ENCODE measurements at regions not wholly inside any gene's neighbourhood (a gene's known extent, or its start where the extent isn't known, plus 50 kb on each side); places are given as distances from the start of the nearest gene placed in this dataset.

- no peak for DNase-seq
These were observed 162.0 kb downstream of the KLF6 start for GRCh38 chr10:3622845-3623621.

DNA sequence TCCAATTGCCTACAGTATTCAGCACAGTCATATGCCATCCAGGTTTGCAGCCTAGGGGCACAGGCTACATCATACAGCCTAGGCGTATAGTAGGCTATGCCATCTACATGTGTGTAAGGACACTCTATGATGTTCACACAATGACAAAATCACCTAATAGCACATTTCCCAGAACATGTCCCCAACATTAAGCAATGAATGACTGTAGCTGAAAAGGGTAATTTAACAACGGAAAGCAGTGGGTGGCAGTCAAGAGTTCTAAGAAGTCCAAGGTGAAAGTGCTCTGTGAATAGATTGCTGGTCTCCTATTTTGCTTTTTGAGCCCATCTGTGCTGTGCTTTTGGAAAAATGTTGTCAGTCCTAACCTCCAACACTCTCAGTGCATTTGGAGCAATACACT, 162.6 kb downstream of the KLF6 start:
- no peak for DNase-seq

- no peak for DNase-seq
These were observed 164.2 kb downstream of the KLF6 start for GRCh38 chr10:3620818-3621217.

GRCh38 chr10:3619241-3619640, 165.8 kb downstream of the KLF6 start:
- DNase-seq, result no peak

DNA sequence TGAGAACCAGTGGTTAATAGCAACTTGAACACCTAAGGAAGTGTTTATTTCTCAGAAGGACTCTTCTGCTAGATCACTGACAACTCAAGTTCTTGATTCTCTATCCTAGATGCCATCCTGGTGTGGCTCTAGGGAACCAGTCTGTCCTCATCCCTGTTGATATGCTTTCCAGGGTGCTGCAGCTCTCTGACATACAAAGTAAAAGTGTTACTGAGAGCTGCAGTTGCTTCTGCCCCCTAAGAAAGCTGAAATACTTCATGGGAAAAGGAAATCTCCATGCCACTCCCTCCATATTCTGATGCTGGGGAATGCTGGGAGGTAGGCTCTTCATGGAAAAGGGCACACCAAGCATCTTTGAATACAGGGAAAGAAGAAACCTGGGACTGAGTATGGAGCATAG, 168.1 kb downstream of the KLF6 start:
- DNase-seq, result no peak

- no peak for DNase-seq
These were observed 171.7 kb downstream of the KLF6 start for GRCh38 chr10:3613318-3613717.

GRCh38 chr10:3612183-3613001, 172.6 kb downstream of the KLF6 start:
- DNase-seq, result no peak

GRCh38 chr10:3606309-3606708, 178.7 kb downstream of the KLF6 start:
- DNase-seq, result no peak

- DNase-seq, result no peak
These were observed 179.1 kb downstream of the KLF6 start for GRCh38 chr10:3605882-3606281.

DNA sequence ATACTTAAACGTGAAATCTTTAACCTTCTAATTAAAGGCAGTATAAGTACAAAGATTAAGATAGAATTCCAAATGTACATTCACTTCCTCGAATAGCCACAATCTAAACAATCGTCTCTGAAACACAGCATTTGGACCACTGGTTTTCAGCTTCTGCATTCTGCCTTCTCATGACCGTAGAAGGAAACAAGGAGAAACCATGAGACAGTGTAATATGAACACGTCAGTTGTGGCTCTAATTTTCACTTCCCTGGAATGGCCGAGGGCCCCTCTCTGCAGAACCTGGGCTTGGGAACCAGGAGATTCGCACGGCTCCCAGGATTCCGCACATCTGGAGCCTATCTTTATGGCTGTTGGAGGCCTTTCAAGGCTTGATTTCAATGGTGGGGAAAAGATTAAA, 189.3 kb downstream of the KLF6 start:
- DNase-seq, result no peak

DNA sequence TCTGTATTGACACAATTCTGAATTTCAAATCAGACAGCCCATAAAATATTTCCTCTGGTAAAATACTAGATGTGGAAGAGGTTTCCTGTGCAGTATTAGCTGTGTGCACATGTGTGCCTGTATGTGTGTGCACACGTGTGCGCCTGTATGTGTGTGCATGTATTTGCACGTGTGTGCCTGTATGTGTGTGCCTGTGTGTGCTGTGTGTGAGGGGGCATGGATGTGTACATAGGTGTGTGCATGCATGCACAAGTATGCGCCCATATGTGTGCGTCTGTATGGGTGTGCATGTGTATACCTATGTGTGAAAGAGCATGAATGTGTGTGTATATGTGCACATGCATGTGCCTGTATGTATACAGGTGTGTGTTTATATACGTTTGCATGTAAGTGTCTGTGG, 191.4 kb downstream of the KLF6 start:
- DNase-seq, result no peak

DNA sequence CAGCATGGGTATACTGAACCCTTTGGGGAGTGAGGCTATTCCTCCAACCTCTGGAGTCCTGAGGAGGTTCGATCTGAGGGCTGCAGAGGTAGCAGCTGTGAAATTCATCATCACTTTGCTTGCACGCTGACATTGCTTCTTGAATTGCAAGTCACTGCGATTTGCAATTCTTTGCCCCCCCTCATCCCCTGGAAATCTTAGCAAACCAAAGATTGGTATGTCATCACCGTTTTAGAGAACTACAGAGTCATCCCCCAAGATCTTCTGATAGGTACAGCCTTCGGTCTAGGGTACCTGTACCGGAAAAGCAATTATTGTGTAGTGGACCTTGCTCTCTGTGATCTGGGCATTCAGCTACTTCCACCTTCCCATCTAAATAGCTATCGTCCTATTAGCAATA, 192.6 kb downstream of the KLF6 start:
- no peak for DNase-seq

- no peak for DNase-seq
These were observed 196.2 kb downstream of the KLF6 start for GRCh38 chr10:3588816-3589215.

GRCh38 chr10:3588346-3588745, 196.7 kb downstream of the KLF6 start:
- DNase-seq, result no peak

- DNase-seq, result no peak
These were observed 199.9 kb downstream of the KLF6 start for GRCh38 chr10:3584926-3585784.

DNA sequence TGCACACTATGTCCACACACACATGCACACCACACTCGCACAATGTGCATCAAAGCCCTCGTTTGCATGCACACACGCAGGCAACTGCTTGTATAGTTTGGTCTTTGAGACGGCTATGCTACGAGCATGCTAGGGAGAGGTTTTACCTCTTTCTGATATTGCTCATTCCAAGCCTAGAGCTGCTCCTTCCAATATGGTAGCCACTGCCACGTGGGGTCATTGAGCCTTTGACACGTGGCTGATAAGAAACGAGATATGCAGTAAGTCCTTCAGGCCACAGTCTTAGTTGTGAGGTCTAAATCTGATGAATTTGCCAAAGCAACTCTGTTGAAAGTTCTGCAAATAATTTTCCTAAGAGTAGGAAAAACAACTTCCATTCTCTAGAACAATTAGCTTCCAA, 204.4 kb downstream of the KLF6 start:
- no peak for DNase-seq

DNA sequence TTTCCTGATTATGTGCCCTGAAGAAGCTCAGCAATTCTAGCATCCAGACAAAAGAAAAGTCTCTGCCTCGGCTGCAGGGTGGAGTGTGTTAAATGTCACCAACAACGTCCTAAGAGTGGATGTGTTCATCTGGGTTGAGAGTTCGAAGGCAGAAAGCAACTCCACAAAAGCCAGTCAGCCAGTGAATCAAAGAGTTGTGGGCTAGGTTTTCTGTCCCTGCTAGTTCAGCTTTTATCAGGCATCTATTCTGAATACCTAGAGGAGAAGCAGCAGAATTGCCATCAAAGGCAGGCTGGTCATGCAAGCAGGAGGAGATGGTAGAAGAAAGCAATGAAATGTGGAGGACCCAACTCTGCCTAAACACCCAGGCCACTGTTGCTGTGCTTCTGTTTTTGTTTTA, 205.2 kb downstream of the KLF6 start:
- no peak for DNase-seq

GRCh38 chr10:3578682-3579081, 206.3 kb downstream of the KLF6 start:
- DNase-seq, result no peak

DNA sequence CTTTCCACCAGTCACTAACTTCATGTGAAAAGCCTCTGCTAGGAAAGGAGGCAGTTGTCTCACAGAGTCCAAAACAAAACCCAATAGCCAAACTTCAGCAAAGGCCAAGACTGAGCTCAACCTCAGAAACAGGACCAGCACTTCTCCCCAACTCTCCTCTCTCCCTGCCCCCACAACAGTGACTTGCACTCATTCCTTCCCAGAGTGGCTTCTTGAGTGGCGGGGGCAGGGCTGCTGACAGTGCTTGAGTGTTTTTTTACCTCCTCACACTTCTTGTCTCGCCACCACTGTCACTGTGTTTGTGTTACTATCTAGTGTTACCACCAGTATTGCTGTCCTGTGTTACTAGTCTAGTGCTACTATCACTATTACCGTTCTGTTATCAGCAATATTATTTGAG, 206.8 kb downstream of the KLF6 start:
- DNase-seq, result no peak

DNA sequence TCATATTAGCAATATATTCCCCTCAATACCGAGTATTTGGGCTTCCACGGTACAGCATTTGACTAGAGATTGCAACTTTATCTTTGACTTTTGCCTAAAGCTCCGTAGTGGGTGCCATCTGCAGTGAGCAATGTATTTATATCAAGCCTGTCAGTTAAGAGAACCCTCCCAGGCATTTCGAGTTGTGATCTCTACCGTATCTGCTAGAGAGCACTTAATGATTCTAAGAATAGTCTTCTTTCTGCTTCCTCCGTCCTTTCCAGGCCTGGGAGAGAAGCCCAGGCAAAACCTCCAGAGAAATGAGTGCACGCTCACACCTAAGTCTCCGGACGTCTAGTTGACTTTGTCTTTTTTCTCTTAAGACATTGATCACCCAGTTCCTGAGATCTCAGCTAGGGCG, 210.6 kb downstream of the KLF6 start:
- DNase-seq, result no peak

DNA sequence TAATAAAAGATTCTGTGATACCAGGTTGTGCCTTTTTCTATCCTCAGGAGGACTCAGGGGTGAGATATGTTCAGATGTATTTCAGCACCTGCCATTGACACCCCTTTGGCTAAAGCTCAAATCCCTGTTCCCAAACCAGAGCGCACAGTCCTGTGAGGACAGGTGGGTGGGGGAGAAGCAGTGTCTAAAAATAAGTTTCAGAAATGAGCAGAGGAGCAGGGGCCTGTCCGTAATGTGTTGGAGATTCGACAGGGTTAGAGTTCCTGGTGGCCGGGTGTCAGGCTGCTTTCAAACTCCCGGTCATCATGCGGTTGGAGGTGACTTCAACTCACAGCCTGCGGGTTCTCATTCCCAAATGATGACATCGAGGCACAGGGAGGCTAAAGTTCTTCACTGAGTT, 211.5 kb downstream of the KLF6 start:
- no peak for DNase-seq

DNA sequence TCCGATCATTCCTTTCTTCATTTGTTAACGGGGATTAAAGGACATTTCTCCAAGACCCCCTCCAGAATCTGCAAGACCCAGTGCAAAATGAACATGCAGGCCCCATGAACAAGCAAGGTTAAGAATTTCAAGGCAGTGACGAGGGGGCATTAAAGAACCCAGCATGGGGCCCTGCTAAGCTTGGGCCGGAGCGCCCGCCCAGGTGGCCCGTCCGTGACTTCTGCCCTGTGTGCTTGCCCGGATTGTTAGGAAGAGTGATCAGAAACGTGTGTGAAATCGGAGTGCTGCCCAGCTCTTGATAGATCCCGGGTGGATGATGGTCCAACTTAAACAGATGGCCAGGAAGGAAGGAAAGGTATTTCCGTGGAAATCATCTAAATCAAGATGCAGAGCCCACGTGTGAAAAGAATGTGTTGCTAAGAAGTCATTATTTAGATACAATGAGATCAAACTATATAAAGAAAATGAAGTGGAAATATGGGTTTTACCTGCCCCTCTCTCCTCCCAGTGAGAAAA, 213.6 kb downstream of the KLF6 start:
- DNase-seq, result no peak

- DNase-seq, result no peak
These were observed 214.1 kb downstream of the KLF6 start for GRCh38 chr10:3570855-3571266.
